ENCODE measurements at regions not wholly inside any gene's neighbourhood (a gene's known extent, or its start where the extent isn't known, plus 50 kb on each side); places are given as distances from the start of the nearest gene placed in this dataset.

GRCh38 chr11:91932151-91932821, 292.3 kb upstream of the FAT3 start:
- TF ChIP-seq, protein P1, sequence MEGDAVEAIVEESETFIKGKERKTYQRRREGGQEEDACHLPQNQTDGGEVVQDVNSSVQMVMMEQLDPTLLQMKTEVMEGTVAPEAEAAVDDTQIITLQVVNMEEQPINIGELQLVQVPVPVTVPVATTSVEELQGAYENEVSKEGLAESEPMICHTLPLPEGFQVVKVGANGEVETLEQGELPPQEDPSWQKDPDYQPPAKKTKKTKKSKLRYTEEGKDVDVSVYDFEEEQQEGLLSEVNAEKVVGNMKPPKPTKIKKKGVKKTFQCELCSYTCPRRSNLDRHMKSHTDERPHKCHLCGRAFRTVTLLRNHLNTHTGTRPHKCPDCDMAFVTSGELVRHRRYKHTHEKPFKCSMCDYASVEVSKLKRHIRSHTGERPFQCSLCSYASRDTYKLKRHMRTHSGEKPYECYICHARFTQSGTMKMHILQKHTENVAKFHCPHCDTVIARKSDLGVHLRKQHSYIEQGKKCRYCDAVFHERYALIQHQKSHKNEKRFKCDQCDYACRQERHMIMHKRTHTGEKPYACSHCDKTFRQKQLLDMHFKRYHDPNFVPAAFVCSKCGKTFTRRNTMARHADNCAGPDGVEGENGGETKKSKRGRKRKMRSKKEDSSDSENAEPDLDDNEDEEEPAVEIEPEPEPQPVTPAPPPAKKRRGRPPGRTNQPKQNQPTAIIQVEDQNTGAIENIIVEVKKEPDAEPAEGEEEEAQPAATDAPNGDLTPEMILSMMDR (IDR thresholded peaks at IDR 0.05; ENCODE audit: insufficient read depth, low read length), result no peak
- H3K4me3 ChIP-seq (ENCODE audit: low read depth, low read length), result no peak overlapping the region
- no peak for DNase-seq (ENCODE audit: low read depth)

- TF ChIP-seq, protein P1 (IDR thresholded peaks at IDR 0.05; ENCODE audit: insufficient read depth, low read length), result no peak
- no peak for DNase-seq (ENCODE audit: low read depth)
- no peak overlapping the region for H3K4me3 ChIP-seq (ENCODE audit: low read depth, low read length)
Observed at GRCh38 chr11:91927448-91927847, 297.2 kb upstream of the FAT3 start.

DNA sequence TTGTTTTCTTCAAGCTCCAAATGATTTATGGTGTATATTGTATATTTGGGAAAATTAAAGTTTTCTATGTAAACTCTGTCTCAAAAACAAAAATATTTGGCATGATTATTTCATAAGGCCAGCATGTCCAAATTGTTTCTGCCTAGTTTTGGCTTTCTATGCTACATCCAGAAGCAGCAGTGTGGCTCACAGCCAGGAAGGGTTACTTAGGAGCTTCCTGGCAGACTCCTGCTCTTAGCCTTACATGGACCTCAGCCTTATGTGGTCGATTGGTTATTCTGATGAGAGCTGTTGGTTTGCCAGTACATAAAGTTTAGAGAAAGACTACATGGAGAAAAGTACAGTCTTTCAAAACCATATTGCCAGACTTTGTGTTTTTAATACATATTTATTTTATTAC, 297.7 kb upstream of the FAT3 start:
- H3K4me3 ChIP-seq (ENCODE audit: low read depth, low read length), result no peak overlapping the region
- no peak for DNase-seq (ENCODE audit: low read depth)
- TF ChIP-seq, protein P1 (IDR thresholded peaks at IDR 0.05; ENCODE audit: insufficient read depth, low read length), result no peak

DNA sequence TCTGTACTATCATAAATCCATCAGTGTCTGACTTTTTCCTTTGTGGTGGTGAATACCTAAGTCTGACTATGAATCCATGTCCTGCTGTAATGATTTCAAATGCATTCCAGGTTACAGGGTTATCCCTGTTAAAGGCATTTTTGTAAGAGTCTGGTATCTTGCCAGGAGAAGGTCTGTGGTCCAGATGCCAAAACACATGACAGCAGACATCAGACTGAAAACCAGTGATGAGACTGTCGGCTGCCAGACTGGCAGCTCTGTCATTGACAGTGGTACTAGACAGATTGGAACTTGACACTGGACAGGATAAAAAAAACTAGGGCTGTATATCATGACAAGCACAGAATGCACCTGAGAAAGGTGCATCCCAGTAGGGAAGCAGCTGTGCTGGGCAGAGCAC, 301.8 kb upstream of the FAT3 start:
- TF ChIP-seq, protein P1 (IDR thresholded peaks at IDR 0.05; ENCODE audit: insufficient read depth, low read length), result no peak
- no peak overlapping the region for H3K4me3 ChIP-seq (ENCODE audit: low read depth, low read length)
- no peak for DNase-seq (ENCODE audit: low read depth)

DNA sequence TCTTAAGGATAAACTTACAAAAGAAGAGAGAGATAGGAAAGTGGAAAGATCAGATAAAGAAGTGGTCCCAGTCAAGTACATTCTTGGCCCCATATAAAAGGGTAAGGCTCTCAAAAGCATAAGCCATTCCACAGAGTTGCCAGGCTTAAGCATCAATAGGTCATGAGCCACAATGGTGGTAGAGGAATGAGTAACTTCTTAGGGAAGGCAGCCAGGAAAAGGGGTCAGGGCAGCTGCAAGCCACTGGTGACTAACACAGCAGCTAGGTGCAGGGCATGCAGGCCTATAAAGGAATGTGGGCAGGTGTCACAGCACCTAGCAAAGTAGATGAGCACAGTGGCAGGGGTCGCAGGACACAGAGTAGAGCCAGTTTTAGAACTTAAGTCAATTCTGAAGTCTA, 302.6 kb upstream of the FAT3 start:
- TF ChIP-seq, protein P1 (IDR thresholded peaks at IDR 0.05; ENCODE audit: insufficient read depth, low read length), result no peak
- DNase-seq (ENCODE audit: low read depth), result no peak
- H3K4me3 ChIP-seq (ENCODE audit: low read depth, low read length), result no peak overlapping the region

DNA sequence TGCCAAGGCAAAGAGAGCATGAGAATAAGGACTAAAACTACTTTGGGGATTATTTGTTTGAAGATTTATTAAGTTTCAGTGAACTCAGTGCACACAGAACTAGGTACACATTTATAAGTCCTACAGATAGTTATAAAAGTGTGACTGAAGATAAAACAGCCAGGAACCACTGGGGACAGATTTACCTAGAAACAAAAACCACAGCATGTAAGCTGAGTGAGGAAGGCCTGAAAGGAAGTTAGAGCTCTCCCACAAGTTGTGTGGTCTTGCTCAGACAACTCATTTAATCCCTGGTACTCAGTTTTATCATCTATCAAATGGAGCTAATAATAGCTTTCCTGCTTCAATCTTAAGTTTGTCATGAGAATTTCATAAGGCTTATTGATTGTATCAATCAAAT, 311.2 kb upstream of the FAT3 start:
- DNase-seq (ENCODE audit: low read depth), result no peak
- TF ChIP-seq, protein P1 (IDR thresholded peaks at IDR 0.05; ENCODE audit: insufficient read depth, low read length), result no peak
- no peak overlapping the region for H3K4me3 ChIP-seq (ENCODE audit: low read depth, low read length)

- no peak for DNase-seq (ENCODE audit: low read depth)
- TF ChIP-seq, protein P1 (IDR thresholded peaks at IDR 0.05; ENCODE audit: insufficient read depth, low read length), result no peak
- H3K4me3 ChIP-seq (ENCODE audit: low read depth, low read length), result no peak overlapping the region
Observed at GRCh38 chr11:91912322-91912721, 312.3 kb upstream of the FAT3 start.
